H9 (cell line): ENCODE measurements at regions not wholly inside any gene's neighbourhood (a gene's known extent, or its start where the extent isn't known, plus 50 kb on each side); places are given as distances from the start of the nearest gene placed in this dataset.

ENCODE experiments used
- DNase-seq: peaks from one replicate; pipeline ENCODE4 v3.0.0-alpha.2; 2017
- H2AFZ ChIP-seq: one replicate; pipeline ENCODE4 v1.6.1; 2013; ENCODE audit warnings: mild to moderate bottlenecking, low read length, control low read depth, moderate library complexity
- H2AK5ac ChIP-seq: 2 replicates; pipeline ENCODE4 v1.6.1; 2013; ENCODE audit warnings: low read length, control low read depth, mixed read lengths; ENCODE audit not compliant: insufficient read length
- H2BK120ac ChIP-seq: one replicate; pipeline ENCODE4 v1.6.1; 2013; ENCODE audit warnings: low read depth, mild to moderate bottlenecking, low read length, control low read depth, inconsistent platforms; ENCODE audit not compliant: poor library complexity, severe bottlenecking
- H2BK12ac ChIP-seq: 2 replicates; pipeline ENCODE4 v1.6.1; 2013; ENCODE audit warnings: low read length, control low read depth, mixed read lengths, low read depth; ENCODE audit not compliant: insufficient read length
- H2BK15ac ChIP-seq: 2 replicates; pipeline ENCODE4 v1.6.1; 2013; ENCODE audit warnings: low read depth, low read length, control low read depth
- H2BK20ac ChIP-seq: one replicate; pipeline ENCODE4 v1.6.1; 2013; ENCODE audit warnings: low read depth, mild to moderate bottlenecking, low read length, control low read depth, inconsistent platforms; ENCODE audit not compliant: poor library complexity, severe bottlenecking
- H2BK5ac ChIP-seq: 2 replicates; pipeline ENCODE4 v1.6.1; 2013; ENCODE audit warnings: low read length, control low read depth, mixed read lengths; ENCODE audit not compliant: insufficient read length
- H3K14ac ChIP-seq: 2 replicates; pipeline ENCODE4 v1.6.1; 2013; ENCODE audit warnings: low read length, control low read depth; ENCODE audit not compliant: insufficient read depth
- H3K18ac ChIP-seq: 2 replicates; pipeline ENCODE4 v1.6.1; 2013; ENCODE audit warnings: low read depth, mild to moderate bottlenecking, mixed read lengths, low read length, control low read depth; ENCODE audit not compliant: insufficient read length
- H3K23ac ChIP-seq: 2 replicates; pipeline ENCODE4 v1.6.1; 2013; ENCODE audit warnings: low read length, control low read depth, mixed read lengths, low read depth; ENCODE audit not compliant: insufficient read length
- H3K23me2 ChIP-seq: 2 replicates; pipeline ENCODE4 v1.6.1; 2013; ENCODE audit warnings: low read depth, mild to moderate bottlenecking, mixed read lengths, low read length, control low read depth; ENCODE audit not compliant: insufficient read length, poor library complexity, severe bottlenecking
- H3K27ac ChIP-seq: 2 replicates; pipeline ENCODE4 v1.5.1; 2013; ENCODE audit warnings: low read length, control low read depth, mixed read lengths, low read depth; ENCODE audit not compliant: insufficient read length
- H3K27me3 ChIP-seq: 2 replicates; pipeline ENCODE4 v1.6.1; 2013; ENCODE audit warnings: low read length, control low read depth, inconsistent platforms; ENCODE audit not compliant: insufficient read depth
- H3K4ac ChIP-seq: 2 replicates; pipeline ENCODE4 v1.6.1; 2013; ENCODE audit warnings: low read depth, mild to moderate bottlenecking, control low read depth, inconsistent platforms, low read length, moderate library complexity
- H3K4me1 ChIP-seq: 2 replicates; pipeline ENCODE4 v1.6.1; 2013; ENCODE audit warnings: low read length, control low read depth, inconsistent platforms; ENCODE audit not compliant: insufficient read depth
- H3K4me2 ChIP-seq: 2 replicates; pipeline ENCODE4 v1.6.1; 2013; ENCODE audit warnings: low read length, control low read depth, mixed read lengths; ENCODE audit not compliant: insufficient read length, insufficient read depth
- H3K56ac ChIP-seq: 2 replicates; pipeline ENCODE4 v1.6.1; 2013; ENCODE audit warnings: low read depth, mild to moderate bottlenecking, mixed read lengths, low read length, control low read depth; ENCODE audit not compliant: insufficient read length
- H3K79me1 ChIP-seq: 2 replicates; pipeline ENCODE4 v1.6.1; 2013; ENCODE audit warnings: low read depth, mild to moderate bottlenecking, moderate library complexity, low read length, control low read depth, inconsistent platforms; ENCODE audit not compliant: insufficient read depth, poor library complexity, severe bottlenecking
- H3K79me2 ChIP-seq: 2 replicates; pipeline ENCODE4 v1.6.1; 2013; ENCODE audit warnings: low read length, control low read depth, inconsistent platforms; ENCODE audit not compliant: insufficient read depth
- H3K9ac ChIP-seq: 2 replicates; pipeline ENCODE4 v1.6.1; 2013; ENCODE audit warnings: low read length, control low read depth, mixed read lengths; ENCODE audit not compliant: insufficient read length; ENCODE audit errors: extremely low read depth
- H3K9me3 ChIP-seq: one replicate; pipeline ENCODE4 v1.6.1; 2013; ENCODE audit warnings: low read depth, low read length, inconsistent platforms; ENCODE audit not compliant: control insufficient read depth
- H3T11ph ChIP-seq: one replicate; pipeline ENCODE4 v1.6.1; 2013; ENCODE audit warnings: mild to moderate bottlenecking, low read length, control low read depth, inconsistent platforms
- H4K20me1 ChIP-seq: one replicate; pipeline ENCODE4 v1.6.1; 2013; ENCODE audit not compliant: control insufficient read depth, insufficient read length, insufficient read depth
- H4K5ac ChIP-seq: 2 replicates; pipeline ENCODE4 v1.6.1; 2013; ENCODE audit warnings: low read depth, mild to moderate bottlenecking, mixed read lengths, low read length, control low read depth; ENCODE audit not compliant: insufficient read length
- H4K8ac ChIP-seq: replicated peaks from 2 replicates; pipeline ENCODE4 v1.6.1; 2013; ENCODE audit warnings: low read length, control low read depth, mixed read lengths, low read depth; ENCODE audit not compliant: insufficient read length
- H4K91ac ChIP-seq: 2 replicates; pipeline ENCODE4 v1.6.1; 2013; ENCODE audit warnings: low read depth, mild to moderate bottlenecking, moderate library complexity, mixed read lengths, low read length, control low read depth; ENCODE audit not compliant: insufficient read length
- H3K27ac Mint-ChIP-seq, 3 experiments: 2 replicates in 2 of 3; 3 replicates in 1 of 3; pipeline ENCODE4 v1.8.0; 2020 to 2021; ENCODE audit warnings: mixed read lengths in 3 of 3, mild to moderate bottlenecking in 1 of 3, moderate library complexity in 1 of 3
- H3K27me3 Mint-ChIP-seq: 2 replicates; pipeline ENCODE4 v1.8.0; 2021; ENCODE audit warnings: low read depth, mild to moderate bottlenecking, moderate library complexity, mixed read lengths
- H3K36me3 Mint-ChIP-seq, 3 experiments: 2 replicates in 2 of 3; 3 replicates in 1 of 3; pipeline ENCODE4 v1.8.0; 2020 to 2021; ENCODE audit warnings: low read depth in 3 of 3, mixed read lengths in 3 of 3; ENCODE audit not compliant: insufficient read depth in 1 of 3
- H3K4me1 Mint-ChIP-seq, 2 experiments: 2 replicates each; pipeline ENCODE4 v1.8.0; 2020; ENCODE audit warnings: mixed read lengths in 2 of 2
- H3K4me3 Mint-ChIP-seq, 2 experiments: 2 replicates in 1 of 2; 3 replicates in 1 of 2; pipeline ENCODE4 v1.8.0; 2020 to 2021; ENCODE audit warnings: mild to moderate bottlenecking in 2 of 2, mixed read lengths in 2 of 2, moderate library complexity in 1 of 2
- H3K9me3 Mint-ChIP-seq, 2 experiments: 2 replicates in 1 of 2; 3 replicates in 1 of 2; pipeline ENCODE4 v1.8.0; 2020; ENCODE audit warnings: mild to moderate bottlenecking in 2 of 2, mixed read lengths in 2 of 2, moderate library complexity in 1 of 2
- CTCF ChIP-seq: fragments of 200-600 bp; sonication (generic); conservative IDR thresholded peaks from 3 replicates; pipeline ENCODE4 v1.8.0; 2021; ENCODE audit warnings: antibody characterized with exemption, mild to moderate bottlenecking
- WGBS: extraction: QIAGEN DNeasy Blood & Tissue Kit; methylation state at CpG from one replicate; pipeline ENCODE4 v1.1.7; 2013; ENCODE audit warnings: missing lambda C conversion rate, low lambda C conversion rate, mixed read lengths; ENCODE audit not compliant: insufficient read length; ENCODE audit errors: extremely low coverage; 5-methylcytosine and 5-hydroxymethylcytosine counted together

GRCh38 chr10:117718986-117719920 lies 176.7 kb downstream of the EMX2 start:
- Histone ChIP-seq H3K18ac (no peak overlapping the region), H2BK12ac (no peak overlapping the region), H2BK20ac (no peak overlapping the region), H4K20me1 (no peaks in the 10 kb centered on the region), H2BK5ac (no peak overlapping the region), H2BK120ac (no peak overlapping the region), H3K79me2 (no peaks in the 10 kb centered on the region), H3K4me1 (peaks cover 4% of the 10 kb centered on the region; the same call in 1 of the 2 replicates), H3K56ac (no peak overlapping the region), H3K79me1 (no peaks in the 10 kb centered on the region), H3K9ac (no peak overlapping the region), H4K91ac (no peak overlapping the region), H3K23ac (no peak overlapping the region), H4K5ac (no peak overlapping the region), H2AFZ (no peak overlapping the region), H2AK5ac (no peak overlapping the region), H3K14ac (no peak overlapping the region), H3K4ac (no peak overlapping the region), H3K4me2 (no peak overlapping the region), H3K27ac (no peak overlapping the region), H3K9me3 (no peaks in the 10 kb centered on the region), H2BK15ac (no peak overlapping the region), H4K8ac (no peak overlapping the region), H3T11ph (no peak overlapping the region), H3K23me2 (no peaks in the 10 kb centered on the region), H3K27me3 (no peaks in the 10 kb centered on the region)
- H3K36me3 Mint-ChIP-seq, result no peaks in the 10 kb centered on the region; a peak in 2 of 7 replicates
- H3K4me1 Mint-ChIP-seq, result peaks cover 12 to 16% of the 10 kb centered on the region in 2 experiments
- no peak overlapping the region for H3K4me3 Mint-ChIP-seq
- H3K9me3 Mint-ChIP-seq, result no peaks in the 10 kb centered on the region; a peak in 1 of 5 replicates
- DNase-seq, result no peak
- TF ChIP-seq CTCF, result no peak
- no peak overlapping the region; a peak in 1 of 7 replicates for H3K27ac Mint-ChIP-seq
- no CpG with 5 or more reads among the region's 9 CpGs for WGBS
- peaks cover 10% of the 10 kb centered on the region for H3K27me3 Mint-ChIP-seq
